ENCODE measurements at regions not wholly inside any gene's neighbourhood (a gene's known extent, or its start where the extent isn't known, plus 50 kb on each side); places are given as distances from the start of the nearest gene placed in this dataset.

DNA sequence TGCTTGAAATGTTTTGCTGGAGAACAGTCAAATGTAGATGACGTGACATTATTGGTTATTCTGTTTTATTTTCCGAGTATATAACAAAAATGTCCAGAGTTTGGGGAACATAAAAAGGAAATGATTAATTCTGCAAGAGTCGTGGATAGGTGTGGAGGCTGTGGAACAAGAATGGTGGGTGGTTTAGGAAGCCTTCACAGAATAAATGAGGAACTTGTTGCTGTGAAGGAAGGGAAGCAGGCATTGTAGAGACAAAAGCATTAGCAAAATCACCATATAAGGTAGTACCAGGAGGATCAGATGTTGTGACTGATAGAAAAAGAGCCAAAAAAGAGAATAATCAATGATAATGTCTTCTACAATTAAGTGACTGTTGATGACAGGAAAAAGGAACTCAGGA, 66.2 kb upstream of the CNTLN start:
- H3K27ac Mint-ChIP-seq = no peak overlapping the region
- Histone ChIP-seq H3K36me3 (ENCODE audit: control insufficient read depth, insufficient read depth, low read length) (no peaks in the 10 kb centered on the region), H3K27me3 (ENCODE audit: control insufficient read depth, insufficient read depth, low read length, poor library complexity, severe bottlenecking) (no peaks in the 10 kb centered on the region), H3K27ac (ENCODE audit: low read depth, low read length) (no peak overlapping the region), H3K4me1 (ENCODE audit: control insufficient read depth, insufficient read depth, low read length) (peaks cover 7% of the 10 kb centered on the region), H3K9me3 (ENCODE audit: control insufficient read depth, low read length) (no peaks in the 10 kb centered on the region), H3K4me3 (ENCODE audit: low read length) (no peak overlapping the region), H3K9ac (ENCODE audit: extremely low read depth, low read length, poor library complexity, severe bottlenecking) (no peak overlapping the region)
- TF ChIP-seq, protein P1, sequence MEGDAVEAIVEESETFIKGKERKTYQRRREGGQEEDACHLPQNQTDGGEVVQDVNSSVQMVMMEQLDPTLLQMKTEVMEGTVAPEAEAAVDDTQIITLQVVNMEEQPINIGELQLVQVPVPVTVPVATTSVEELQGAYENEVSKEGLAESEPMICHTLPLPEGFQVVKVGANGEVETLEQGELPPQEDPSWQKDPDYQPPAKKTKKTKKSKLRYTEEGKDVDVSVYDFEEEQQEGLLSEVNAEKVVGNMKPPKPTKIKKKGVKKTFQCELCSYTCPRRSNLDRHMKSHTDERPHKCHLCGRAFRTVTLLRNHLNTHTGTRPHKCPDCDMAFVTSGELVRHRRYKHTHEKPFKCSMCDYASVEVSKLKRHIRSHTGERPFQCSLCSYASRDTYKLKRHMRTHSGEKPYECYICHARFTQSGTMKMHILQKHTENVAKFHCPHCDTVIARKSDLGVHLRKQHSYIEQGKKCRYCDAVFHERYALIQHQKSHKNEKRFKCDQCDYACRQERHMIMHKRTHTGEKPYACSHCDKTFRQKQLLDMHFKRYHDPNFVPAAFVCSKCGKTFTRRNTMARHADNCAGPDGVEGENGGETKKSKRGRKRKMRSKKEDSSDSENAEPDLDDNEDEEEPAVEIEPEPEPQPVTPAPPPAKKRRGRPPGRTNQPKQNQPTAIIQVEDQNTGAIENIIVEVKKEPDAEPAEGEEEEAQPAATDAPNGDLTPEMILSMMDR (conservative IDR thresholded peaks at IDR 0.05) = no peak
- peaks cover 9% of the 10 kb centered on the region for H3K9me3 Mint-ChIP-seq
- DNase-seq = no peak
- no peaks in the 10 kb centered on the region for H3K36me3 Mint-ChIP-seq (ENCODE audit: low read depth)
- no peak overlapping the region for H3K4me3 Mint-ChIP-seq
- 78 to 95% methylated on average over 3 of the region's 3 CpGs for WGBS, 2 experiments (ENCODE audit: insufficient coverage in 1 of 2, insufficient read length in 1 of 2)
- no peaks in the 10 kb centered on the region for H3K4me1 Mint-ChIP-seq
- peaks cover 10% of the 10 kb centered on the region for H3K27me3 Mint-ChIP-seq (ENCODE audit: insufficient read depth)

DNA sequence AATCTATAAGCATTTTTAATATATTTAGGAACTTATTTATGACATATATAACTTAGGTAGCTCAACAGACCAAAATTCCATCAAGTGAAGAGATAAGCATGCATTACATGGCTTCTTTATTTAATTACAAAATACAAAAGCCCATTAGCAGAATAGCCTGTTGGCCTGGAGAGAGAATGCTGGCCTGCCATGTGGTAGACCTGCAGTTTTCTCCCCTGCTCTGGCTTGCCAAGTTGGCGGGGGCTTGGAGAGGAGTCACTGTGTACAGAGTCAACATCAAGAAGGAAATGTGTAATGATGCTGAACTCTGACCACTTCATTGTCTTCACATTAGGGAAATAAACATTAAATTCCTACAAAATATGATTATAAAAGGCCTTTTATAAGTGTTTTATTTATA, 69.8 kb upstream of the CNTLN start:
- peaks cover 24% of the 10 kb centered on the region for H3K27me3 ChIP-seq (ENCODE audit: control insufficient read depth, insufficient read depth, low read length, poor library complexity, severe bottlenecking)
- H3K9me3 ChIP-seq (ENCODE audit: control insufficient read depth, low read length) = no peaks in the 10 kb centered on the region
- no peak overlapping the region for H3K4me3 ChIP-seq (ENCODE audit: low read length)
- H3K36me3 Mint-ChIP-seq (ENCODE audit: low read depth) = no peaks in the 10 kb centered on the region
- WGBS, 2 experiments (ENCODE audit: insufficient coverage in 1 of 2, insufficient read length in 1 of 2) = 100% methylated on average over 1 of the region's 1 CpG; no CpG with 5 or more reads in 1 of the 2 experiments
- H3K27me3 Mint-ChIP-seq (ENCODE audit: insufficient read depth) = peaks cover 38% of the 10 kb centered on the region
- H3K9ac ChIP-seq (ENCODE audit: extremely low read depth, low read length, poor library complexity, severe bottlenecking) = no peak overlapping the region
- H3K4me1 ChIP-seq (ENCODE audit: control insufficient read depth, insufficient read depth, low read length) = peaks cover 7% of the 10 kb centered on the region
- no peak overlapping the region for H3K4me3 Mint-ChIP-seq
- H3K4me1 Mint-ChIP-seq = peaks cover 5% of the 10 kb centered on the region
- TF ChIP-seq, protein P1 (conservative IDR thresholded peaks at IDR 0.05) = no peak
- DNase-seq = no peak
- H3K27ac ChIP-seq (ENCODE audit: low read depth, low read length) = no peak overlapping the region
- no peaks in the 10 kb centered on the region for H3K9me3 Mint-ChIP-seq
- no peaks in the 10 kb centered on the region for H3K36me3 ChIP-seq (ENCODE audit: control insufficient read depth, insufficient read depth, low read length)
- no peak overlapping the region for H3K27ac Mint-ChIP-seq

DNA sequence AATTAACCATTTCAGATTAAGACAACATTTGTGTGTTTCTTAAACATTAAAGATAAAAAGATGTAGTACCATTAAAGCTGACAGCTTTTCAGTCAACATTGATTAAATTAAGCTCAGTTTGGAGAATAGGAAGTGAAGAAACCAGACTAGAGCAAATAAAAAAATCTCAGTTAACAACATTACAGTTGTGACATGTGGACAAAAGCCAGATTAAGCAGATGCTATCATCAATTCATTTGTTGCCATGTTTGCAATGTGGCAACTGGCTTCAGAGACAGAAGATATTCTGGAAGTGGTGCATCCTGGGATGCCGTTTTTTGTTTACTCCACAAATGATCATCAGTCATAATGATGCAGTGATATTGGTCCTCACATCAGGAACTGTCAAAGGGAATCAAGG, 70.3 kb upstream of the CNTLN start:
- Histone ChIP-seq H3K9me3 (ENCODE audit: control insufficient read depth, low read length) (no peaks in the 10 kb centered on the region), H3K27ac (ENCODE audit: low read depth, low read length) (no peak overlapping the region), H3K9ac (ENCODE audit: extremely low read depth, low read length, poor library complexity, severe bottlenecking) (no peak overlapping the region), H3K36me3 (ENCODE audit: control insufficient read depth, insufficient read depth, low read length) (no peaks in the 10 kb centered on the region), H3K27me3 (ENCODE audit: control insufficient read depth, insufficient read depth, low read length, poor library complexity, severe bottlenecking) (peaks cover 24% of the 10 kb centered on the region), H3K4me3 (ENCODE audit: low read length) (no peak overlapping the region), H3K4me1 (ENCODE audit: control insufficient read depth, insufficient read depth, low read length) (peaks cover 7% of the 10 kb centered on the region)
- H3K27ac Mint-ChIP-seq = no peak overlapping the region
- peaks cover 7% of the 10 kb centered on the region for H3K4me1 Mint-ChIP-seq
- no peak for DNase-seq
- H3K9me3 Mint-ChIP-seq = no peaks in the 10 kb centered on the region
- peaks cover 43% of the 10 kb centered on the region for H3K27me3 Mint-ChIP-seq (ENCODE audit: insufficient read depth)
- H3K36me3 Mint-ChIP-seq (ENCODE audit: low read depth) = no peaks in the 10 kb centered on the region
- 87% methylated on average over 1 of the region's 1 CpG; no CpG with 5 or more reads in 1 of the 2 experiments for WGBS, 2 experiments (ENCODE audit: insufficient coverage in 1 of 2, insufficient read length in 1 of 2)
- TF ChIP-seq, protein P1 (conservative IDR thresholded peaks at IDR 0.05) = no peak
- no peak overlapping the region for H3K4me3 Mint-ChIP-seq

Data from endodermal cell (in vitro differentiated cells).